ENCODE measurements at regions not wholly inside any gene's neighbourhood (a gene's known extent, or its start where the extent isn't known, plus 50 kb on each side); places are given as distances from the start of the nearest gene placed in this dataset.

- Histone ChIP-seq H3K9me3 (no peaks in the 10 kb centered on the region), H3K27ac (no peak overlapping the region), H3K4me3 (no peak overlapping the region), H3K4me1 (no peaks in the 10 kb centered on the region), H3K36me3 (no peaks in the 10 kb centered on the region), H3K27me3 (no peaks in the 10 kb centered on the region)
- ATAC-seq, result no peak
- DNase-seq, result no peak
- intact Hi-C loops (cut with DNase I), result no loop called here
- TF ChIP-seq, protein P1, sequence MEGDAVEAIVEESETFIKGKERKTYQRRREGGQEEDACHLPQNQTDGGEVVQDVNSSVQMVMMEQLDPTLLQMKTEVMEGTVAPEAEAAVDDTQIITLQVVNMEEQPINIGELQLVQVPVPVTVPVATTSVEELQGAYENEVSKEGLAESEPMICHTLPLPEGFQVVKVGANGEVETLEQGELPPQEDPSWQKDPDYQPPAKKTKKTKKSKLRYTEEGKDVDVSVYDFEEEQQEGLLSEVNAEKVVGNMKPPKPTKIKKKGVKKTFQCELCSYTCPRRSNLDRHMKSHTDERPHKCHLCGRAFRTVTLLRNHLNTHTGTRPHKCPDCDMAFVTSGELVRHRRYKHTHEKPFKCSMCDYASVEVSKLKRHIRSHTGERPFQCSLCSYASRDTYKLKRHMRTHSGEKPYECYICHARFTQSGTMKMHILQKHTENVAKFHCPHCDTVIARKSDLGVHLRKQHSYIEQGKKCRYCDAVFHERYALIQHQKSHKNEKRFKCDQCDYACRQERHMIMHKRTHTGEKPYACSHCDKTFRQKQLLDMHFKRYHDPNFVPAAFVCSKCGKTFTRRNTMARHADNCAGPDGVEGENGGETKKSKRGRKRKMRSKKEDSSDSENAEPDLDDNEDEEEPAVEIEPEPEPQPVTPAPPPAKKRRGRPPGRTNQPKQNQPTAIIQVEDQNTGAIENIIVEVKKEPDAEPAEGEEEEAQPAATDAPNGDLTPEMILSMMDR (IDR thresholded peaks at IDR 0.05), result no peak
These were observed 589.9 kb upstream of the GNPDA2 start for GRCh38 chr4:45316257-45316656.

- H3K9me3 ChIP-seq, result no peaks in the 10 kb centered on the region
- intact Hi-C loops (cut with DNase I), result no loop called here
- ATAC-seq, result no peak
These were observed 576.5 kb upstream of the GNPDA2 start for GRCh38 chr4:45302828-45303227.

GRCh38 chr4:45294464-45294863, 568.1 kb upstream of the GNPDA2 start:
- no peak for DNase-seq
- intact Hi-C loops (cut with DNase I), result no loop called here
- TF ChIP-seq, protein P1 (IDR thresholded peaks at IDR 0.05), result no peak
- H3K9me3 ChIP-seq, result no peaks in the 10 kb centered on the region
- no peak overlapping the region for H3K4me3 ChIP-seq
- no peaks in the 10 kb centered on the region for H3K27me3 ChIP-seq
- H3K4me1 ChIP-seq, result no peaks in the 10 kb centered on the region
- H3K27ac ChIP-seq, result no peak overlapping the region
- no peaks in the 10 kb centered on the region for H3K36me3 ChIP-seq
- ATAC-seq, result no peak

More at GRCh38 chr4:45302828-45303227, 576.5 kb upstream of the GNPDA2 start:
- Histone ChIP-seq H3K27me3 (no peaks in the 10 kb centered on the region), H3K4me1 (no peaks in the 10 kb centered on the region), H3K27ac (no peak overlapping the region), H3K36me3 (no peaks in the 10 kb centered on the region), H3K4me3 (no peak overlapping the region)
- TF ChIP-seq, protein P1 (IDR thresholded peaks at IDR 0.05), result no peak
- DNase-seq, result no peak

DNA sequence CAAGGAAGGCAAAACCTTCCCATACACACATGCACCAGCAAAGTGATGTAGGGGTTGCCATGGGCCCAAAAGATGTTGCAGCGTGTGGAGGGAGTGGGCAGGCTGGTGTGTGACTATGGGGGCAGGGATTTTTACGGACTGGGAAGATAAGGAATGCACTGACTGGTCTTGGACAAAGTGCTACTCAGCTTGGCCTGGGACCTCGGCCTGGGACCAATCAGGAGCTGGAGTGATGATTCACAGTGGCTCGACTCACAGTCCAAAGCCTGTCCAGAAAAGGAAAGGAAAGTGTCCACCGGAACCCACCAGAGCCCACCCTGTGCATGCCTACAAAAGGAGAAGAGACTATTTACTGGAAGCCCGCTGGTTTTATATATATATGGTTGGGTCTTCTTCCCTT, 567.0 kb upstream of the GNPDA2 start:
- Histone ChIP-seq H3K4me1 (no peaks in the 10 kb centered on the region), H3K9me3 (no peaks in the 10 kb centered on the region), H3K4me3 (no peak overlapping the region), H3K36me3 (no peaks in the 10 kb centered on the region), H3K27ac (no peak overlapping the region), H3K27me3 (no peaks in the 10 kb centered on the region)
- ATAC-seq (no peak), DNase-seq (no peak)
- intact Hi-C loops (cut with DNase I), result no loop called here
- TF ChIP-seq, protein P1 (IDR thresholded peaks at IDR 0.05), result no peak

- no peak overlapping the region for H3K27ac ChIP-seq
- no peaks in the 10 kb centered on the region for H3K27me3 ChIP-seq
- H3K4me1 ChIP-seq, result no peaks in the 10 kb centered on the region
- ATAC-seq (peak; percentile 34), DNase-seq (peak; percentile 59)
- TF ChIP-seq, protein P1 (IDR thresholded peaks at IDR 0.05), result no peak
- H3K9me3 ChIP-seq, result no peaks in the 10 kb centered on the region
- intact Hi-C loops (cut with DNase I), result no loop called here
- no peak overlapping the region for H3K4me3 ChIP-seq
- no peaks in the 10 kb centered on the region for H3K36me3 ChIP-seq
These were observed 566.5 kb upstream of the GNPDA2 start for GRCh38 chr4:45292844-45293243.

- Histone ChIP-seq H3K27me3 (no peaks in the 10 kb centered on the region), H3K4me3 (no peak overlapping the region), H3K9me3 (no peaks in the 10 kb centered on the region), H3K27ac (no peak overlapping the region), H3K4me1 (no peaks in the 10 kb centered on the region), H3K36me3 (no peaks in the 10 kb centered on the region)
- intact Hi-C loops (cut with DNase I), result no loop called here
- TF ChIP-seq, protein P1 (IDR thresholded peaks at IDR 0.05), result no peak
- peak; percentile 36 for ATAC-seq
- DNase-seq, result peak; percentile 47
These were observed 558.2 kb upstream of the GNPDA2 start for GRCh38 chr4:45284400-45285085.

All from upper lobe of right lung (tissue), 1 donor.